BJ (cell line): ENCODE measurements at regions not wholly inside any gene's neighbourhood (a gene's known extent, or its start where the extent isn't known, plus 50 kb on each side); places are given as distances from the start of the nearest gene placed in this dataset.

Source experiments
- CTCF ChIA-PET: fragments of 350-600 bp; formaldehyde crosslinking; extraction: SDS; loops from one replicate; lab custom pipeline; 2021; ENCODE audit warnings: antibody characterized with exemption, inconsistent platforms; lab: Yijun Ruan, JAX
- POLR2A ChIA-PET: fragments of 300-600 bp; sonication (Branson Sonifier 250); formaldehyde crosslinking; extraction: SDS; loops from one replicate; lab custom pipeline; 2021; ENCODE audit warnings: antibody characterized with exemption; lab: Charles Lee
- DNase-seq: peaks from one replicate; pipeline ENCODE4 v3.0.0-alpha.2; 2011; ENCODE audit warnings: low read depth
- H3K27me3 ChIP-seq: 2 replicates; pipeline ENCODE4 v1.6.0; 2011; ENCODE audit warnings: low read length; ENCODE audit not compliant: control insufficient read depth, insufficient read depth
- H3K36me3 ChIP-seq: 2 replicates; pipeline ENCODE4 v1.5.1; 2011; ENCODE audit warnings: low read length; ENCODE audit not compliant: control insufficient read depth, insufficient read depth
- H3K4me3 ChIP-seq: 2 replicates; pipeline ENCODE4 v1.5.1; 2011; ENCODE audit warnings: low read depth, mild to moderate bottlenecking, control low read depth, low read length
- TF ChIP-seq, protein P1 (sequence below): IDR thresholded peaks from 2 replicates; pipeline ENCODE4 v1.5.1; 2011; ENCODE audit warnings: low read depth, mild to moderate bottlenecking, control low read depth, inconsistent platforms, low read length, moderate library complexity; ENCODE audit not compliant: insufficient read depth

DNA sequence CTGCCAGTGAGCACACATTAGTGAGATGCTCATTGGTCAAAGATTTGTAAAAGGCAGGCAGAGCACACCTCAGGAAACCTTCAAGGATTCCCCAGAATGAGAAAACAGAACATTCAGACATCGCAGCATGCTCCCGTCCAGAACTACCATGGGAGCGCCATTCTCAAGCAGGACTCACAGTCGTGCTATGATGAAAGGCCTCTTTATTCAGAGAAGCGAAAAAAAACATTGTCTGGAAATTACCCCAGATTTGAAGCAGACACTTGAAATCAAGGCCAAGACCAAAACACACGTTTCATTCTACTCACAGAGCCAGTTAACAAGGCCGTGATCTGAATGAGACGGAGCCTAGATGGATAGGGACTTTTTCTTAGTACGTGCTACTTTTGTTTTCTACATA lies 961.8 kb upstream of the TENM3 start:
- Histone ChIP-seq H3K36me3 (no peaks in the 10 kb centered on the region), H3K4me3 (no peak overlapping the region), H3K27me3 (no peaks in the 10 kb centered on the region)
- CTCF ChIA-PET, result no interaction called here
- DNase-seq, result no peak
- POLR2A ChIA-PET, result no interaction called here
- TF ChIP-seq, protein P1, sequence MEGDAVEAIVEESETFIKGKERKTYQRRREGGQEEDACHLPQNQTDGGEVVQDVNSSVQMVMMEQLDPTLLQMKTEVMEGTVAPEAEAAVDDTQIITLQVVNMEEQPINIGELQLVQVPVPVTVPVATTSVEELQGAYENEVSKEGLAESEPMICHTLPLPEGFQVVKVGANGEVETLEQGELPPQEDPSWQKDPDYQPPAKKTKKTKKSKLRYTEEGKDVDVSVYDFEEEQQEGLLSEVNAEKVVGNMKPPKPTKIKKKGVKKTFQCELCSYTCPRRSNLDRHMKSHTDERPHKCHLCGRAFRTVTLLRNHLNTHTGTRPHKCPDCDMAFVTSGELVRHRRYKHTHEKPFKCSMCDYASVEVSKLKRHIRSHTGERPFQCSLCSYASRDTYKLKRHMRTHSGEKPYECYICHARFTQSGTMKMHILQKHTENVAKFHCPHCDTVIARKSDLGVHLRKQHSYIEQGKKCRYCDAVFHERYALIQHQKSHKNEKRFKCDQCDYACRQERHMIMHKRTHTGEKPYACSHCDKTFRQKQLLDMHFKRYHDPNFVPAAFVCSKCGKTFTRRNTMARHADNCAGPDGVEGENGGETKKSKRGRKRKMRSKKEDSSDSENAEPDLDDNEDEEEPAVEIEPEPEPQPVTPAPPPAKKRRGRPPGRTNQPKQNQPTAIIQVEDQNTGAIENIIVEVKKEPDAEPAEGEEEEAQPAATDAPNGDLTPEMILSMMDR, result no peak

DNA sequence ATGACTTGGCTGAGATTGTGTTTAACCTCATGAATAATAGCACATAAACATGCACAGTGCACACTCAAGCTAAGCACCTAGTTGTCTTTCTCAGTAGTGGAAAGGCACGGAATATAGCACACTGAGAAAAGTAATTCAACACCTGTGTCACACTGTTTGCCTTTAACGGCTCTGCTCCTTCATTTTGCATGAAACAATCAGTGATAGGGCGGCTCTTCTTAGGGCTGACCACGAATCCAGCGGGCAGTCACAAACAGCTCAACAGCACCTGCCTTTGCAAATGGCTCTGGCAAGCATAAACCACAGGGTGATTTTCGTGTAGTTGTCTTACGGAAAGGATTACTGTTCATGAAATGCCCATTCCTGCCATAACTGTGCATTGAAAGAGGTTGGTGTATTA lies 954.0 kb upstream of the TENM3 start:
- H3K36me3 ChIP-seq, result no peaks in the 10 kb centered on the region
- CTCF ChIA-PET, result no interaction called here
- TF ChIP-seq, protein P1, result no peak
- no peaks in the 10 kb centered on the region for H3K27me3 ChIP-seq
- no peak overlapping the region for H3K4me3 ChIP-seq
- POLR2A ChIA-PET, result no interaction called here
- no peak for DNase-seq

DNA sequence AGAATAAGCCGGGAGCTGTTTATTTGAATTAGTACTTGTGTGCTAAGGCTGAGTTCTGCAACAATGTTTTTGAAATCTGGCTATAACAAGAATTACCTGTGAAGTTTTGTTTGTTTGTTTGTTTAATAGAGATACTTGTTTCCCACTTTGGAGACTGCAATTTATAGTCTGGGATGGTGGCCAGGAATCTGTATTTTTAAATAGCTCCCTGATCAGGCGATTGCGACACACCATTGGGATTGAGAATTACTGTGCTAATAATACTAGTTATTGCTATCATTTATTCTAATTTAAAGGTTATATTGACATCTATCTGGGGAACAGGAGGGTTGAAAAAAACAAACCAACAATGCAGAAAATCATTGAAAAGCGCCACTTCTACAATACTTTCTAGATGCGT lies 951.6 kb upstream of the TENM3 start:
- DNase-seq, result no peak
- TF ChIP-seq, protein P1, result no peak
- H3K36me3 ChIP-seq, result no peaks in the 10 kb centered on the region
- CTCF ChIA-PET, result no interaction called here
- H3K4me3 ChIP-seq, result no peak overlapping the region
- POLR2A ChIA-PET, result no interaction called here
- no peaks in the 10 kb centered on the region for H3K27me3 ChIP-seq

DNA sequence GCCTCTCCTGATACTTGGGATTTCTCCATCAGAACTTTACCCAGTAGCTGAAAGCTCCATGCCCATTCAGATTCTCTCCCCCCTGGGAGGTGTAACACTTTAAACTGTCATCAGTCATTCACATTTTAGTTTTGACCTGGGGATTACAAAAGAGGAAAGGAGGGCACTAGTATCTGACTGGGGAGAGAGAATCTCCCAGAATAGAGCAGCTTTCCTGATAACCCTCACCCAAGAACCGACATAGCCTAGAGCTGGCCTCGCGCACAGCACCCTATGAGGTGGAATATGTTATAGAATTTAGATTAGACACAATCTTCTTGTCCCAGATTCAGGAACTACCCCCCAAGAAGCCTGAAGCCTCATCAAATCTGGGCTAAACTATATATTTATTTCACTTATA lies 950.2 kb upstream of the TENM3 start:
- DNase-seq, result no peak
- Histone ChIP-seq H3K36me3 (no peaks in the 10 kb centered on the region), H3K27me3 (no peaks in the 10 kb centered on the region), H3K4me3 (no peak overlapping the region)
- POLR2A ChIA-PET, result no interaction called here
- TF ChIP-seq, protein P1, result no peak
- CTCF ChIA-PET, result no interaction called here

DNA sequence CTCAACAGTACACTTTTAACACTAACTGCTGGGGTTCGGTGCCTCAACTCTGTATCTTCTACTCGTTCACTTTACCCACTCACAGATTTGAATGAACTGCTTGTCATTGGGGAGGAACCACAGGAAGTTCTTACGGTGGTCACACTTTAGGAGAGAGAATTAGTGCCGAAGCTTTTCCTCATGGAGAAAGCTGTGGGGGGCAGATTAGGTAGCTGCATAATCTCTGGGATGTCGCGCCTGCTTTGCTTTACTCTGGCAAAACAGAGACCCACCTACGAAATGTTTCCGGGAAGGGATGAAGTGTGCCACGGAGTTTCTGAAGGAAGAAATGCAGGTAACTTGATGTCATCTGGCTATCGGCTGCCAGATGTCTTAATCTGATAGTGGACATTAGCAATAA lies 949.7 kb upstream of the TENM3 start:
- Histone ChIP-seq H3K27me3 (no peaks in the 10 kb centered on the region), H3K36me3 (no peaks in the 10 kb centered on the region), H3K4me3 (no peak overlapping the region)
- TF ChIP-seq, protein P1, result no peak
- POLR2A ChIA-PET, result no interaction called here
- CTCF ChIA-PET, result no interaction called here
- DNase-seq, result no peak
